HUDEP-2 (cell line): ENCODE measurements at regions not wholly inside any gene's neighbourhood (a gene's known extent, or its start where the extent isn't known, plus 50 kb on each side); places are given as distances from the start of the nearest gene placed in this dataset.
"Not testable (repeated sequence)": the region's sequence is repeated elsewhere in the genome, so short reads cannot be mapped to it uniquely, and the experiment has no call there.

Source experiments
- DNase-seq, 76 experiments: peaks; one replicate each; lab custom pipeline; 2025; ENCODE audit not compliant: unreplicated experiment in 76 of 76; lab: John Stamatoyannopoulos, UW

GRCh38 chr9:80699511-80699998 is 989.8 kb downstream of the TLE1 start:
- no peak for DNase-seq

- no peak for DNase-seq
These were observed 990.5 kb downstream of the TLE1 start for GRCh38 chr9:80698725-80699410.

DNA sequence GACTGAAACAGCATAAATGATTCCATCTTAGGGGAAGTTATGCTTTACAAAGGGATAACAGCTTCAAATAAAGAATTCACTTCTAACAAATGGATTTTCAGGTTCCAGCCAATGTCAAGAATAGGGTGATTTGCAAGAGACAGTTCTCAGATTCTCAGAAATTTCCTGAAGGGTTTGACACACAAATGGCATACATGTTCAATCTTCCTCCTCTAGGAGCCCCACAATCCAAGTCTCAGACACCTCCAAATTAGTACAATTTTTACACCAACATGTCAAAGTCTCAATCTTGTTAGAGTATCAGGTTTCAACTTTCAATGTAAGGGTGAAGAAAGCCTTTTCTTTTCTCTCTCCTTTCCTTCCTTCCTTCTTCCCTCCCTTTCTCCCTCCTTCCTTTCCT is 996.6 kb downstream of the TLE1 start:
- DNase-seq = no peak

DNA sequence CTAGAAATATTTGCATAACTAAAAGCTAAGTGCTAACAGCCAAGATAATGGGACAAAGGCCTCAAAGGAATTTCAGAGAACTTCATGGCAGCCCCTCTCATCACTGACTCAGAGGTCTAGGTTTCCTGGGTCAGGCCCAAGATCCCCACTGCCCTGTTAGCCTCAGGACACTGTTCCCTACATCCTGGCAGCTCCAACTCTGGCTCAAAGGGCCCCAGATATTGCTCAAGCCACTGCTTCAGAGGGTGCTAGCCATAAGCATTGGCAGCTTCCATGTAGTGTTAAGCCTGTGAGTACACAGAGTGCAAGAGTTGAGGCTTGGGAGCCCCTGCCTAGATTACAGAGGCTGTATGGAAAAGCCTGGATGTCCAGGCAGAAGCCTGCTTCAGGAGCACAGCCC is 998.1 kb downstream of the TLE1 start:
- DNase-seq = no peak

DNA sequence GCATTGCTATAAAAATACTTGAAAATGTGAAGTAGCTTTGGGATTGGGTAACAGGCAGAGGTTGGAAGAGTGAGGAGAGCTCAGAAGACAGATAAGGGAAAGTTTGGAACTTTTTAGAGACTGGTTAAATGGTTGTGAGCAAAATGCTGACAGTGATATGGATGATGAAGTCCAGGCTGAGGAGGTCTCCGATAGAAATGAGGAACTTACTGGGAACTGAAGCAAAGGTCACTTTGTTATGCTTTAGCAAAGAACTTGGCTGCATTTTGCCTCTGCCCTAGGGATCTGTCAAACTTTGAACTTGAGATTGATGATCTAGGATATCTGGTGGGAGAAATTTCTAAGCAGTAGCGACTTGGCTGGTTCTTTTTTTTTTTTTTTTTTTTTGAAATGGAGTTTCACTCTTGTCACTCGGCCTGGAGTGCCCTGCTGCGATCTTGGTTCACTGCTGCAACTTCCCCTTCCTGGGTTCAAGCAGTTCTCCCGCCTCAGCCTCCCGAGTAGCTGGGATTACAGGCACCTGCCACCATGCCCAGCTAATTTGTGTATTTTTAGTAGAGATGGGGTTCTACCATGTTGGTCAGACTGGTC is 998.9 kb downstream of the TLE1 start:
- DNase-seq = no peak

GRCh38 chr9:80679916-80680315 is 1009.4 kb downstream of the TLE1 start:
- no peak for DNase-seq

DNA sequence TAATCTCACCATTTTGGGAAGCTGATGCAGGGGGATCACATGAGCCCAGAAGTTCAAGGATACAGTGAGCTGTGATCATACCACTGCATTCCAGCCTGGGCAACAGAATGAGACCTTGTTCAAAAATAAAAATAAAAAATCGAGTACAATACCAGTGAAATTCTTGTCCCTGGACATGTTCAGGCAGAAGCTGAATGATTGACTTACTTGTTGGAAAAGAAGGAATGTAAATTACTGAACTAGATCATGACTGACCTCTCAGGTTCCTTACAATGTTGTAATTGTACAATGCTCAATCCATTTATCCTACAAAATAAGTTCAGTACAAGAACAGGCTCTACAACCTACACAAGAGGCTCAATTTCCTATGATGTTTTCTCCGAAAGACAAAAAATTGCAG is 1010.4 kb downstream of the TLE1 start:
- DNase-seq = no peak

GRCh38 chr9:80673496-80673895 is 1015.9 kb downstream of the TLE1 start:
- DNase-seq = no peak

GRCh38 chr9:80665479-80665878 is 1023.9 kb downstream of the TLE1 start:
- no peak for DNase-seq

GRCh38 chr9:80664327-80665210 is 1024.8 kb downstream of the TLE1 start:
- no peak for DNase-seq

DNA sequence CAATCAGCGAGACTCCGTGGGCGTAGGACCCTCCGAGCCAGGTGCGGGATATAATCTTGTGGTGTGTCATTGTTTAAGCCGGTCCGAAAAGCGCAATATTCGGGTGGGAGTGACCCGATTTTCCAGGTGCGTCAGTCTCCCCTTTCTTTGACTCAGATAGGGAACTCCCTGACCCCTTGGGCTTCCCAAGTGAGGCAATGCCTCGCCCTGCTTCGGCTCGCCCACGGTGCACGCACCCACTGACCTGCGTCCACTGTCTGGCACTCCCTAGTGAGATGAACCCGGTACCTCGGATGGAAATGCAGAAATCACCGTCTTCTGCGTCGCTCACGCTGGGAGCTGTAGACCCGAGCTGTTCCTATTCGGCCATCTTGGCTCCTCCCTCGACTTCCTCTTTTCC is 1029.6 kb downstream of the TLE1 start:
- DNase-seq = not testable (repeated sequence)

GRCh38 chr9:80651044-80651443 is 1038.3 kb downstream of the TLE1 start:
- no peak for DNase-seq

- DNase-seq = no peak
These were observed 1039.9 kb downstream of the TLE1 start for GRCh38 chr9:80649496-80649895.

DNA sequence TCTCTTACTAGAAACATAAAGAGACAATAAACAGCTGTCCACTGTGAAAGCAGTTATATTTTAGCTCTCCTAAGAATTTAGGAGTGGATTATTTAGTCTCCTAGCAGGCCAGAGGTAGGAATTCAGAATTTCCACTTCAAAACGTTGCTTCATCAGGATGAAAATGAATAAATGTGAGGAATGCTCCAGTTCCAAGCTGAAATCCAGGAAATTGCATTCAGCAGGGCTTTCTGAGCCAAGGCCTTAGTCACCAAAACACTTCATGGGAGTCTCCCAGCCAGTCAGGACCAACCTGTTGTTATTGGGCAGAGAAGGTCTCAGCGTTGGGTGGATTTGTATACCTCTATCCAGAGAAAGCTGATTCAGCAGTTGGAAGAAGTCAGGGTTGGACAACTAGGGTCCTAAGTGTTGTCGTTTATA is 1040.3 kb downstream of the TLE1 start:
- no peak for DNase-seq

DNA sequence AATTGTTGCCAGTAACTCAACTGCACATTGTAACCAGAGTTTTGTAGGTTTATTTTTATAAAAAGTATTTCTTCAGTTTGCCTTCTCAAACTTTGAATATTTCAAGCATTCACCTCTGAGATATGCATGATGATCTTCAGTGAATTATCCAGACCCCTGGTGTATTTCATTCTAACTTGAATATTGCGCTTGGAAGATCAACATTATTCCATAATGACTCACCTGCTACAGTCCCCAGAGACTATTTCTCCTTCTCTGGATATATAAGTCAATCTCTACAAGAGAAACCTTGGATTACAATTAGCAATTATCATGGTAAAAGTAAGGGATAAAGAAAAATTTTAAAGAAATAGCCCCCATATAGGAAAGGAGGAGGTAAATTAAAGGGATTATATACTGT is 1041.0 kb downstream of the TLE1 start:
- no peak for DNase-seq

GRCh38 chr9:80646211-80646610 is 1043.1 kb downstream of the TLE1 start:
- DNase-seq = no peak

- no peak for DNase-seq
These were observed 1045.3 kb downstream of the TLE1 start for GRCh38 chr9:80644044-80644443.

DNA sequence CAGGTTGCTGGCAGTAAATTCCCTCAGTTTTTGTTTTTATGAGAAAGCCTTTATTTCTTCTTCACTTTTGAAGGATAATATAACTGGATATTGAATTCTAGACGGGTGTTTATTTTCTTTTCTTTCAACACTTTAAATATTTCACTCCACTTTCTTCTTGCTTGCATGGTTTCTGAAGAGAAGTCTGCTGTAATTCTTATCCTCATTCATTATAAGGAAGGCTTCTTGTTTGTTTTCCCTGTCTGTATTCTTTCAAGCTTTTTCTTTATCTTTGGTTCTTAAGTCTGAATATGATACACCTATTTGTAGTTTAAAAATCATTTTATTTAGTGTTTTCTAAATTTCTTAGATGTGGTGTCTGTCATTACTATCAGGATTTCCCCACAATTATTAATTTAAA is 1054.3 kb downstream of the TLE1 start:
- no peak for DNase-seq

- DNase-seq = no peak
These were observed 1057.3 kb downstream of the TLE1 start for GRCh38 chr9:80632041-80632440.

DNA sequence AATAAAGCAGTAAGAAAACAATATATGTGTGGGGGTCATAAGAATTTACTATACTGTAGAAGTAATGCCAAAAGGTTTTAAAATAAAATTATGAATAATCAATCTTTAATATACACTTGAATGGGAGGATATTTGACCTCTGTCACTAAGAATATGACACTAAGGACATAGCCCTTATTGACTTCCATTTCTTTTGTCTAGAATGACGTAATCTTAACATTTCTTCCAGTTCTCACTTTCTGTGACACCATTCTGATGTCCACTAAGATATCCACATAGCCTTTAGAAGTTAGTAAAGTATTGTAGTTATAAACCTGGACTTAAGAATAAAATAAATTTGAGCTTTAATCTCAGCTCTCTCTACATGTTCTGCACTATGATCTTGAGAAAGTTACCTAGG is 1050.7 kb downstream of the TLE4 start:
- no peak for DNase-seq

- DNase-seq = no peak
These were observed 1047.6 kb downstream of the TLE4 start for GRCh38 chr9:80619356-80619755.

DNA sequence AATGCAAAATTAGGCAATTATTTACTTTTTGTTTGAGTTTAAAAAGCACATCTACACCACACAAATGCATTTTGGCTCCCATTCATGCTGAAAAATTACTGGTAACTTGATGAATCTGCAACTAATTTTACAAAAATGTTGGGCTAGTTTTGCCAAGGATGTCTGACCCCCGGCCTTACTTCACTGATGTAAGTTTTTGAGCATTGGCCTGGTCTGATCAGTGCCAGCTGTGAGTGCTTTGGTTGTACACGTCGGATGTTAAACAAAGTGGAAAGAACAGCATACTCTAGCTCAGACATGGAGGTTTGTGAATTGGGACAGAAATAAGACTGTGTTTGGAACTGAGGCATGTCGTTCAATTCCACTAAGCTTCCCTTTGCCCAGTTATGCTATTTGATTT is 1044.2 kb downstream of the TLE4 start:
- DNase-seq = no peak
